Subcutaneous abdominal adipose tissue (tissue), 5 donors: ENCODE measurements at regions not wholly inside any gene's neighbourhood (a gene's known extent, or its start where the extent isn't known, plus 50 kb on each side); places are given as distances from the start of the nearest gene placed in this dataset.

Experiments
- H3K27ac ChIP-seq: one replicate; pipeline ENCODE4 v1.7.0; 2013; ENCODE audit warnings: low read depth, mild to moderate bottlenecking, inconsistent platforms, low read length, moderate library complexity
- H3K27me3 ChIP-seq, 5 donors: one replicate each; pipeline ENCODE4 v1.7.0; 2013; ENCODE audit warnings: low read length in 5 of 5, inconsistent platforms in 1 of 5; ENCODE audit not compliant: control insufficient read depth in 5 of 5, insufficient read depth in 4 of 5
- H3K36me3 ChIP-seq, 5 donors: one replicate each; pipeline ENCODE4 v1.7.0; 2013; ENCODE audit warnings: low read length in 5 of 5; ENCODE audit not compliant: control insufficient read depth in 5 of 5, insufficient read depth in 5 of 5
- H3K4me1 ChIP-seq, 5 donors: one replicate each; pipeline ENCODE4 v1.7.0; 2013; ENCODE audit warnings: low read length in 5 of 5, mild to moderate bottlenecking in 3 of 5, moderate library complexity in 1 of 5; ENCODE audit not compliant: control insufficient read depth in 5 of 5, insufficient read depth in 5 of 5
- H3K4me3 ChIP-seq, 5 donors: one replicate each; pipeline ENCODE4 v1.7.0; 2013; ENCODE audit warnings: low read length in 5 of 5, low read depth in 1 of 5
- H3K9ac ChIP-seq, 5 donors: one replicate each; pipeline ENCODE4 v1.7.0; 2013; ENCODE audit warnings: low read length in 5 of 5, mild to moderate bottlenecking in 4 of 5, moderate library complexity in 3 of 5
- H3K9me3 ChIP-seq, 5 donors: one replicate each; pipeline ENCODE4 v1.7.0; 2013; ENCODE audit warnings: low read length in 5 of 5; ENCODE audit not compliant: control insufficient read depth in 5 of 5
- donor health status: healthy.
- donor health status: healthy.
- donor health status: healthy.
- donor health status: healthy.
- donor health status: healthy.

DNA sequence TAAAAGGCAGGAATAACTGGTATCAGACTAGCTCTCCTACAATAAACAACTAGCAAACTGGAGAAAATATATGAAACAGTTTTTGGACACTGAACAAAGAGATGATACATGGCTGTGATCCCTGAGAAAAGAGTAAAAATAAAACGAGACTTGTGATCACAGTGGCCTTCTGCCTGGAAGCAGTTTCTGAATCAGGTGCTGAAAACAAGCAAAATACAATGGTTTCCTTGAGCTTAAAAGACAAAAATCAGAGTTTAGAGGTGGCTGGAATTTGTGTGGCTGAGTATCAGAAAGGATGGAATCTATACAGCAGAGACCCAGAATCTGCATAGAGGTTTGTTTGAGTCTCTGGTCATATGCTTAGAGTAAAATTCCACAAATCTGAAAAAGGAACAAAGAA, 242.5 kb upstream of the SOX9 start:
- Histone ChIP-seq H3K4me3 (no peak overlapping the region), H3K36me3 (no peaks in the 10 kb centered on the region), H3K4me1 (no peaks in the 10 kb centered on the region), H3K27ac (no peak overlapping the region), H3K9ac (no peak overlapping the region), H3K27me3 (no peaks in the 10 kb centered on the region), H3K9me3 (peaks cover 0 to 2% (median 0%) of the 10 kb centered on the region in 5 donors)

- Histone ChIP-seq H3K27ac (no peak overlapping the region), H3K4me3 (no peak overlapping the region), H3K27me3 (no peaks in the 10 kb centered on the region), H3K9ac (no peak overlapping the region), H3K4me1 (no peaks in the 10 kb centered on the region), H3K9me3 (peaks cover 0 to 2% (median 0%) of the 10 kb centered on the region in 5 donors), H3K36me3 (no peaks in the 10 kb centered on the region)
Observed at GRCh38 chr17:71878998-71879397, 241.8 kb upstream of the SOX9 start.

GRCh38 chr17:71881041-71881440, 239.8 kb upstream of the SOX9 start:
- Histone ChIP-seq H3K9me3 (no peaks in the 10 kb centered on the region), H3K27ac (no peak overlapping the region), H3K27me3 (no peaks in the 10 kb centered on the region), H3K4me3 (no peak overlapping the region), H3K36me3 (no peaks in the 10 kb centered on the region), H3K4me1 (no peaks in the 10 kb centered on the region), H3K9ac (no peak overlapping the region)

DNA sequence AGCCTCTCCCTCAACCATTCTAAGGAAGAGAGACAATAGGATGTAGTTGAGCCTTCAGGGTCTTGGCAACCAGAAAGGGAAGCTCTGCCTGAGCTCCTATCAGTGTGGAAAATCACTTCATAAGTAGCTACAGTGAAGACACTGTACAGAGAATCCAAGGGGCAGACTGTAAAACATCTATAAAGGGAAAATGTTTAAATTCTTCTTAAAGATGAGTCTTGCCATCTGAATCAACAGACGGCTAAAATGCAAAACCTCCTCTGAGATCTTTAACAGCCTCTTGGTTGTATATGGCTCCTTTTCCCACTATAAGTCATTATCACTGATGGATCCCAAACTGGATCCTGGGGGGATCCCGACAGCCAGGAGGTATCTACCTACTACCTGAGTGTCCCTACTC, 239.2 kb upstream of the SOX9 start:
- no peak overlapping the region for H3K9ac ChIP-seq
- H3K27ac ChIP-seq: no peak overlapping the region
- H3K4me3 ChIP-seq: no peak overlapping the region
- H3K36me3 ChIP-seq: no peaks in the 10 kb centered on the region
- H3K9me3 ChIP-seq: no peaks in the 10 kb centered on the region
- no peaks in the 10 kb centered on the region for H3K4me1 ChIP-seq
- H3K27me3 ChIP-seq: no peaks in the 10 kb centered on the region

DNA sequence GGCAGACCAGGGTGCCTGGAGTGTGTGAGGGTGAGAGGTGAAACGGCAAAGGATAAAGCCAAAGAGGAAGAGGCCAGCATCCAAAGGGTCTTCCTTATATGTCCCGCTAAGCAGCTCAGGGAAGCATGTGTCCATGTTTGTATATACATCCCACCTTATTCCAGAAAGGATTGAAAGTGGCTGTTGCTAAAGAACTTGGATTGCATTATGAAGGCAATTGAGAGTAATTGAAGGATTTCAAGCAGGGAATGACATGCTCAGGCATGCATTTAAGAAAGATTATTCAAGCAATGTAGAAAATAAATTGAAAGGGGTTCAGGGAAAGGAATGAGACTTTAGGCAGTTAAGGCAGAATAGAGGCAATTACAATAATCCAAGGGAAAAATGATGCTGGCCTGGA, 237.6 kb upstream of the SOX9 start:
- Histone ChIP-seq H3K36me3 (no peaks in the 10 kb centered on the region), H3K4me3 (no peak overlapping the region), H3K4me1 (no peaks in the 10 kb centered on the region), H3K9ac (no peak overlapping the region), H3K9me3 (no peaks in the 10 kb centered on the region), H3K27me3 (no peaks in the 10 kb centered on the region), H3K27ac (no peak overlapping the region)

GRCh38 chr17:71883845-71884244, 237.0 kb upstream of the SOX9 start:
- Histone ChIP-seq H3K27ac (no peak overlapping the region), H3K9me3 (no peaks in the 10 kb centered on the region), H3K9ac (no peak overlapping the region), H3K4me1 (no peaks in the 10 kb centered on the region), H3K36me3 (no peaks in the 10 kb centered on the region), H3K4me3 (no peak overlapping the region), H3K27me3 (no peaks in the 10 kb centered on the region)

GRCh38 chr17:71885662-71886061, 235.2 kb upstream of the SOX9 start:
- no peak overlapping the region for H3K9ac ChIP-seq
- H3K4me3 ChIP-seq: no peak overlapping the region
- H3K4me1 ChIP-seq: no peaks in the 10 kb centered on the region
- no peaks in the 10 kb centered on the region for H3K36me3 ChIP-seq
- H3K27me3 ChIP-seq: no peaks in the 10 kb centered on the region
- no peak overlapping the region for H3K27ac ChIP-seq
- no peaks in the 10 kb centered on the region for H3K9me3 ChIP-seq

GRCh38 chr17:71899317-71899716, 221.5 kb upstream of the SOX9 start:
- no peak overlapping the region for H3K4me3 ChIP-seq

GRCh38 chr17:71900621-71901229, 220.1 kb upstream of the SOX9 start:
- H3K27ac ChIP-seq: no peak overlapping the region

More at GRCh38 chr17:71899317-71899716, 221.5 kb upstream of the SOX9 start:
- Histone ChIP-seq H3K9me3 (peaks cover 0 to 3% (median 0%) of the 10 kb centered on the region in 5 donors), H3K36me3 (no peaks in the 10 kb centered on the region), H3K27ac (no peak overlapping the region), H3K4me1 (peaks cover 0 to 5% (median 0%) of the 10 kb centered on the region in 5 donors), H3K27me3 (no peaks in the 10 kb centered on the region), H3K9ac (no peak overlapping the region)

GRCh38 chr17:71902894-71903506, 217.8 kb upstream of the SOX9 start:
- no peaks in the 10 kb centered on the region for H3K36me3 ChIP-seq
- H3K4me1 ChIP-seq: peaks cover 0 to 5% (median 0%) of the 10 kb centered on the region in 5 donors
- H3K9ac ChIP-seq: no peak overlapping the region
- H3K27ac ChIP-seq: no peak overlapping the region
- no peaks in the 10 kb centered on the region for H3K9me3 ChIP-seq
- no peak overlapping the region for H3K4me3 ChIP-seq
- H3K27me3 ChIP-seq: no peaks in the 10 kb centered on the region

More at GRCh38 chr17:71900621-71901229, 220.1 kb upstream of the SOX9 start:
- H3K9ac ChIP-seq: no peak overlapping the region
- peaks cover 0 to 3% (median 0%) of the 10 kb centered on the region in 5 donors for H3K9me3 ChIP-seq
- no peaks in the 10 kb centered on the region for H3K27me3 ChIP-seq
- no peak overlapping the region for H3K4me3 ChIP-seq
- H3K4me1 ChIP-seq: peaks cover 0 to 5% (median 0%) of the 10 kb centered on the region in 5 donors
- H3K36me3 ChIP-seq: no peaks in the 10 kb centered on the region
